Esophagus squamous epithelium (tissue), 4 donors: ENCODE measurements at regions not wholly inside any gene's neighbourhood (a gene's known extent, or its start where the extent isn't known, plus 50 kb on each side); places are given as distances from the start of the nearest gene placed in this dataset.

Source experiments
- CTCF ChIP-seq, 6 experiments: fragments of 450-650 bp in 4 of 6; fragments of 200-600 bp in 2 of 6; sonication (generic) in 2 of 6; IDR thresholded peaks; one replicate each; pipeline ENCODE4 v1.5.1; 2016 to 2019; ENCODE audit warnings: antibody characterized with exemption in 6 of 6, mild to moderate bottlenecking in 4 of 6, moderate library complexity in 4 of 6
- POLR2A ChIP-seq, 4 donors: fragments of 450-650 bp; IDR thresholded peaks; one replicate each; pipeline ENCODE4 v1.6.1; 2017; ENCODE audit warnings: antibody characterized with exemption in 4 of 4, mild to moderate bottlenecking in 4 of 4, moderate library complexity in 3 of 4

- TF ChIP-seq CTCF (IDR thresholded peaks at IDR 0.05) (no peak), POLR2A (IDR thresholded peaks at IDR 0.05) (no peak)
Measured at GRCh38 chr13:59210543-59210942, 953.2 kb downstream of the DIAPH3 start.
